NCI-H1417 treated with DMSO at 0.1 percent for 48 hours (cell line): ENCODE measurements at regions not wholly inside any gene's neighbourhood (a gene's known extent, or its start where the extent isn't known, plus 50 kb on each side); places are given as distances from the start of the nearest gene placed in this dataset.
"Not testable (repeated sequence)": the region's sequence is repeated elsewhere in the genome, so short reads cannot be mapped to it uniquely, and the experiment has no call there.

Experiments used
- DNase-seq: peaks from one replicate; lab custom pipeline; 2025; lab: John Stamatoyannopoulos, UW

DNA sequence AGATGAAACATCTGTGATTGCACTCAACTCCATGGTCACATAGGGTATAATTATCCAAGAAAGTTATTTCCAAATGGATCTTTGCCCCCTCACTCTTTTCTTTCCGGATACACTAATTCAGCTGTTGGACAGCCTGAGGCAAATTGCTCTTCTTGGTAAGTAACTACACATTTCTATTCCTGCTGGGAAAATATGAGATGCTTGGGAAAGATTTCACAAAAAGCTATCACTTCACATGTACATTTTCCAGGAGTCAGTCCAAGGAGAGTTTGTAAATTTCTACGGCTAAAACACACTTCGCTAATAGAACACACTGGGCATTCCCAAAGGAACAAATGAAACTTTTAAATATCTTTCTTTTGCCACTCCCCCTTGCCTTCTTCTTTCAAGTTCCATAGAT is 123.0 kb upstream of the GRIA1 start:
- DNase-seq = no peak

DNA sequence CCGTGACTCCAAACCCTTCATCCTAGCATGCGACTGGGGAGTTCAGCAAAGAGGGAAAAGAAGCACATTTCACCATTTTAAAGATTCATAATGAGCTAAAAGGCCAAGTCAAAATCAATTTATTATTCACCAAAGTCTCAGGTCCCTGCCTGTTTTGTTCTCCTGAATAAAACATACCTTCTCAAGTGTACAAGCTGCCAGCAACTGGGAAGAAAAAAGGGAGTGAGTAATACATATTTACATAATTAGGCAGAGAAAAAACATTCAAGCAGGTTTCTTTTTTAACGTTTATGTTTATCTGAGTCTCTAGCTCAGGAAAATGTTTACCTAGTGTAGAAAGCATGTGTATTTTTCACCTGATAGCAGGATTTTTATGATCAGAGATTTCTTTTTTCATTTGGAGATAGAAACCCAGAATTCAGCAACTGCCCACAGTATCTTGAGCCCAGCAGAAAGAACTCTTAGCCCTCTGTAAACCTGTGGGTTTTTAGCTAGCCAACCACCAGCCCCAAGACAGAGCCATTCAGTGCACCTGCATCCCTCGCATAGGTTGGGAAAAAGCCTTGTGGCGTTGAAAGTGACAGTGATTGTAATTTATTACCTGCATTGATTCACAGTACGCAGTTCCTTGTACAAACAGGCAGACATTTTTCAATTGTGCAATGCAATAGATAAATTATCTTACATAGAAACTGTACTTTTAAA is 117.9 kb upstream of the GRIA1 start:
- peak; percentile 72 for DNase-seq

GRCh38 chr5:153373130-153373498 is 117.4 kb upstream of the GRIA1 start:
- no peak for DNase-seq

GRCh38 chr5:153381630-153382029 is 108.8 kb upstream of the GRIA1 start:
- DNase-seq = not testable (repeated sequence)

DNA sequence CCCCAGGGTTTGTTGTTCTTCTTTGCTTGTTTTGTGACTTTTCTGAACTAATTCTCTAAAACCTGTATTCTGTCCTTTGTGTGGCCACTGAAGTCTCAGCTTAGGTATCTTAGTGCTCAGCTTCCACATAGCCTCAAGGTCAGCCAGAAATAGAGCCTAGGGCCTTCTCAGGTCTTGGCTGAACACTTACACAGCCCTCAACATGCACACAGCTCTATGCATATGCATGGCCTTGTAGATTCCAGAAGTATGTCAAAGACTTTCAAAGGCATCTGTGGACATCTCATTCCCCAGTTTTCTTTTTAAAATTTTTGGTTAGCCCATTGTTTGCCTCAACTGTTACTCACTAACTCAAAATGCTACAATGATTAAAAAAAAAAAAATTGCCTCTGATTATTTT is 99.9 kb upstream of the GRIA1 start:
- DNase-seq = no peak

DNA sequence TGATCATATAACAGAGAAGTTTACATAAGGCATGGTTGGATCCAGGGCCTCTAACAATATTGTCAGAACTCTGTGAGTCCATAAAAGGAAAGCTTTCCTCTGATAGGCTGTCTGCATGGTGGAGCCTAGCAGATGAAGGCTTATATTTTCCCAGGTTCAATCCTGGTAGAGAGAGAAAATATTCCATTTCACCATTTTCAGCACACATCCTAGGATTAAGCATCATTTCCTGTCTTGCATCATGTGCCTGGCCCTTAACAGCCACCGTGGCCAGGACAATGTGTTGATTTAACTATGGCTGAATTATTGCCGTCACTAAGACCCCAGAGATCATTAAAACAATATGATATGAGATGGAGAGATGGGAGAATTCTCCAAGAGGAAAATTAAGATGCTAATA is 90.9 kb upstream of the GRIA1 start:
- no peak for DNase-seq

DNA sequence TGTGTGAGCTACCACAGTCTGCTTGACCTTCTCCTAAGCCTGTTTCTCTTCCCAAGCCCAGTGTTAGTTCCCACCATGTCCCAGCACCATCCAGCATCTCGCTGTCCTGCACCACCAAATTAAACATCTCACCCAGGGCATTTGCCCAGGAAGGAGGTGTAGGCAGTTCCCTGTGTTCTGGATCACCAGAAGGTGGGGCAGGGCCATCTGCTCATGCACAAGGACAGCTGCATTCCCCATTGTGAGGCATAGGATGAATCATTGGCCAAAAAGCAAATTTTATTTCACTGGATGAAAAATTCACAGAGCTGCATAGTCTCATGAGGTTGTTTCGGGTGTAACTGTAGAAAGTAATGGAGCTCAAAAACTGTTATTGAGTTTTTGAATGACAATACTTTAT is 89.5 kb upstream of the GRIA1 start:
- no peak for DNase-seq

- DNase-seq = no peak
Observed at GRCh38 chr5:153402550-153402949, 87.9 kb upstream of the GRIA1 start.

DNA sequence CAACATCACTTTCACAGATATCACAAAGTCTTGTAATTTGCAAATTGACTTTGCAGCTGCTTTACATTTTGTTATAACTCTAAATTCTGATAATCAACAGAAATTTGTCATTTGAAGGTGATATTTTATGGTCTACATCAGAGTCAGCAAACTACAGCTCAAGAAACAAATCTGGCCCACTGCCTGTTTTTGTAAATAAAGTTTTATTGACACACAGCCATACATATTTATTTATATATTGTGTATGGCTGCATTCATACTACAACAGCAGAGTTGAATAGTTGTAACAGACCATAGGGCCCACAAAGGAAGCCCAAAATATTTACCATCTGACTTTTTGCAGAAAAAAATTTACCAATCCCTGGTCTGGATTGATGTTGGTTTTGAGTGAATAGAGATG is 87.0 kb upstream of the GRIA1 start:
- DNase-seq = no peak

- DNase-seq = no peak
Observed at GRCh38 chr5:153404747-153405146, 85.7 kb upstream of the GRIA1 start.

DNA sequence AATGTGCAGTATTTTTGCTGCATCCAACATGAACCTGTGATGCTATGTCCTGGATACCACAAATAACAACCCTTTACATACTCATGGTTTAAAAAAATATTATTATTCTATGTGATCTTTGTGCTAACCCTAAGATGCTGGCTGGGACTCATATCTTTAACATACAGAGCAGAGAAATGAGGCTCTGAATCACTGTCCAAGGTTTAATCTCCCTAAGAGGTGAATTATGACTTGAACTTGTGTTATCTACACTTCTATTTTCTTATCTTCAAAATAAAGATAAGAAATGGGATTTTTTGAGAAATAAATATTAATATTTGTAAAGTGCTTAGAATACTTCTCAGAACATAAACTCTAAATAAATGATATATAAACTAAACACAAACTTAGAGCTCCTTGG is 68.8 kb upstream of the GRIA1 start:
- no peak for DNase-seq

GRCh38 chr5:153425914-153426313 is 64.6 kb upstream of the GRIA1 start:
- DNase-seq = no peak

GRCh38 chr5:153429761-153430380 is 60.6 kb upstream of the GRIA1 start:
- DNase-seq = no peak

DNA sequence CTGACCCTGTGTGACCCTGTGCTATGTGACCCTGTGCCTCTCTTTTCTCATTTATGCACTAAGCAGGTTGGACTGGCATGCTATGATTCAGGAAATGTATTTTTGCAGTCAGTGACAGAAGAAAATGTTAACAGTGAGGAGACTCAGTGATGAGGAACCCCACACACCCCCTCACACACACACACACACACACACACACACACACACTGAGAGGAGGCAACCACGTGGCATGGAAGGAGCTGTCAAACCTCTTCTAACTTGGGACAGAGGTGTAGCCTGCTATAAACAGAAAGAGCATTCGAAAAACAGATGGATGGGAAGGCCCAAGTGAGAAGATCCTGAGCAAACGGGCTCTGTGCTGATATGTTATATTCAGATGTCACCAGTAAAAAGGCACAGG is 57.9 kb upstream of the GRIA1 start:
- DNase-seq = no peak

- DNase-seq = no peak
Observed at GRCh38 chr5:153437251-153437650, 53.2 kb upstream of the GRIA1 start.

DNA sequence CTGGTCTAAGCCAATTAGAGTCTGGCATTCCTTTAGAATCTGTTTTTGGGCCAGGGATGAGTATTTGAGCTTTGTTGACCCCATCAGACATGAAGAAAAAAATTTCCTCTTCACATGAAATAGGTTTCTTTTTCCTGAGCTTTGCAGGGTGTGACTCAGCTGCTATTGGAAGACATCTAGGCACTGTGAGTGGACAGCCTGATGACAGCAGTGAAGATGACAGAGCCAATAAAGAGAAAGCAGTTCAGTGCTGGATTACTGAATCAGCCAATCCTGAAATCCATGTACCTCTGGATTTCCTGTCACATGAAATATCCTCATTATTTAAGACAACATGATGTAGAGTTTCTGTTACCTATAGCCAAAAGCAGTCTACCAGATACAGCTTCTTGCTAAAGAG is 51.3 kb upstream of the GRIA1 start:
- DNase-seq = no peak
